Nephron progenitor cell (in vitro differentiated cells): ENCODE measurements at regions not wholly inside any gene's neighbourhood (a gene's known extent, or its start where the extent isn't known, plus 50 kb on each side); places are given as distances from the start of the nearest gene placed in this dataset.

Experiments
- DNase-seq: peaks from one replicate; pipeline ENCODE4 v3.0.0; 2021
- H3K27ac Mint-ChIP-seq: 2 replicates; pipeline ENCODE4 v1.8.0; 2021; ENCODE audit warnings: mild to moderate bottlenecking, moderate library complexity, mixed read lengths
- H3K27me3 Mint-ChIP-seq: 2 replicates; pipeline ENCODE4 v1.8.0; 2021; ENCODE audit warnings: mild to moderate bottlenecking, low read depth, mixed read lengths; ENCODE audit not compliant: poor library complexity
- H3K36me3 Mint-ChIP-seq: 2 replicates; pipeline ENCODE4 v1.8.0; 2021; ENCODE audit warnings: low read depth, mixed read lengths
- H3K4me1 Mint-ChIP-seq: 2 replicates; pipeline ENCODE4 v1.8.0; 2021; ENCODE audit warnings: mixed read lengths
- H3K4me3 Mint-ChIP-seq: 2 replicates; pipeline ENCODE4 v1.8.0; 2021; ENCODE audit warnings: mild to moderate bottlenecking, moderate library complexity, mixed read lengths
- H3K9me3 Mint-ChIP-seq: 2 replicates; pipeline ENCODE4 v1.8.0; 2021; ENCODE audit warnings: mild to moderate bottlenecking, moderate library complexity, mixed read lengths
- TF ChIP-seq, protein P1 (sequence below): fragments of 200-600 bp; sonication (generic); IDR thresholded peaks from 2 replicates; pipeline ENCODE4 v1.5.0; 2021; ENCODE audit warnings: antibody characterized with exemption

DNA sequence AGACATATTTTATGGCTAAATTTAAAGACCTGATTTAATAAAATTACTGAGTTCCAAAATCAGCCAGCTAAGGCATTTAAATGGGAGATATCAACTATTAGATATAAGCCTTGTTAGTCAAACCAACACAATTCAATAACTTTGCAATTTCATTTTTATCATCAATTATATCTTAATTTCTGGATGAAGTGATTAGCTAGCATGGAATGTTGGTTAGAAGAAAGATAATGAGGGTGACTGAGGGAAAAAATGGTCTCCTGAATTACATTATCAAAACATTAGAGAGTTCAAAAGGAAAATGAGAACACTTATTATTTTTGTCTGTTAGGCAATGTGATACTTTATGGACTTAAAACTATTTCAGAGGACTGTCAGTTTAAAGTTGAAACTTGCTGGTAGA is 525.7 kb downstream of the CDH11 start:
- peaks cover 4% of the 10 kb centered on the region for H3K27me3 Mint-ChIP-seq
- H3K4me3 Mint-ChIP-seq, result no peak overlapping the region
- no peaks in the 10 kb centered on the region for H3K36me3 Mint-ChIP-seq
- no peak overlapping the region for H3K27ac Mint-ChIP-seq
- no peaks in the 10 kb centered on the region for H3K9me3 Mint-ChIP-seq
- TF ChIP-seq, protein P1, sequence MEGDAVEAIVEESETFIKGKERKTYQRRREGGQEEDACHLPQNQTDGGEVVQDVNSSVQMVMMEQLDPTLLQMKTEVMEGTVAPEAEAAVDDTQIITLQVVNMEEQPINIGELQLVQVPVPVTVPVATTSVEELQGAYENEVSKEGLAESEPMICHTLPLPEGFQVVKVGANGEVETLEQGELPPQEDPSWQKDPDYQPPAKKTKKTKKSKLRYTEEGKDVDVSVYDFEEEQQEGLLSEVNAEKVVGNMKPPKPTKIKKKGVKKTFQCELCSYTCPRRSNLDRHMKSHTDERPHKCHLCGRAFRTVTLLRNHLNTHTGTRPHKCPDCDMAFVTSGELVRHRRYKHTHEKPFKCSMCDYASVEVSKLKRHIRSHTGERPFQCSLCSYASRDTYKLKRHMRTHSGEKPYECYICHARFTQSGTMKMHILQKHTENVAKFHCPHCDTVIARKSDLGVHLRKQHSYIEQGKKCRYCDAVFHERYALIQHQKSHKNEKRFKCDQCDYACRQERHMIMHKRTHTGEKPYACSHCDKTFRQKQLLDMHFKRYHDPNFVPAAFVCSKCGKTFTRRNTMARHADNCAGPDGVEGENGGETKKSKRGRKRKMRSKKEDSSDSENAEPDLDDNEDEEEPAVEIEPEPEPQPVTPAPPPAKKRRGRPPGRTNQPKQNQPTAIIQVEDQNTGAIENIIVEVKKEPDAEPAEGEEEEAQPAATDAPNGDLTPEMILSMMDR, result no peak
- DNase-seq, result no peak
- no peaks in the 10 kb centered on the region for H3K4me1 Mint-ChIP-seq

DNA sequence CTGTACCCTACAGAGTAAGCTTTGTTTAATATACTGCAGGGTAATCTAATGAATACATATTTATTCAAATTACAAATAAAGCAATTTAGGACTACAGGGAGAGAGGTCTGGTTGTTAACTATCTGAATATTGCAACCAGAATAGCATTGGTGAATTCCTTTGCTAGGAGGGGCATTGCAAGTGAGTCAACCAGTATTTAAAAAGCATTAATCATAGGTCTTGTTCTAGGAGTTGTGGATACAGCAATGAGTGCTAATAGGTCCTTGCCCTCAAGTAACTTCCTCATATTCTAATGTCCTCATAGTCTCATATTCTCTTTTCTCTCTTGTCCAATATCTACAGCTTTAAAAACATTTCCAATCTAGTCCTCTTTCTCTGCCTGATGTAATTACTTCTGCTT is 531.4 kb downstream of the CDH11 start:
- TF ChIP-seq, protein P1, result no peak
- no peak overlapping the region for H3K27ac Mint-ChIP-seq
- no peaks in the 10 kb centered on the region for H3K36me3 Mint-ChIP-seq
- H3K27me3 Mint-ChIP-seq, result peaks cover 3% of the 10 kb centered on the region
- DNase-seq, result no peak
- peaks cover 9% of the 10 kb centered on the region for H3K4me1 Mint-ChIP-seq
- H3K4me3 Mint-ChIP-seq, result no peak overlapping the region
- no peaks in the 10 kb centered on the region for H3K9me3 Mint-ChIP-seq

DNA sequence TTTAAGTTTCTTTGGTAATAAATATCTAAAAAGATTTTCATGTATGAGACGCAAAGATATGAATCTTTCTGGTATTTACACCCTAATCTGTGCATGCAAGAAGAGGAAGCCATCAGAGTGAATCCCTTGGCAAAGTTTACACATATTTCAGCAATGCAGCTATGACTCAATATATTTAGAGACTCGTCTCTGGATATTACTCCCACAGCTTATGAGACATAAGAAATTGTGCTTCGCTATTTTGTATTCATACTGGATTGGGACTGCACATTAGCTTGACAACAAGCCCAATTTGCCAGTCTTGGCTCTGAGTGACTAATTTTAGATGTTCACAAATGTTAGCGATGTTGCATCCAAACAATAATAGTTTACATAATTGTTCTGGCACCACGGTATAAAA is 532.0 kb downstream of the CDH11 start:
- Mint-ChIP-seq H3K27ac (no peak overlapping the region), H3K36me3 (no peaks in the 10 kb centered on the region), H3K4me3 (no peak overlapping the region), H3K27me3 (peaks cover 2% of the 10 kb centered on the region), H3K4me1 (peaks cover 9% of the 10 kb centered on the region), H3K9me3 (no peaks in the 10 kb centered on the region)
- DNase-seq, result no peak
- TF ChIP-seq, protein P1, result no peak

DNA sequence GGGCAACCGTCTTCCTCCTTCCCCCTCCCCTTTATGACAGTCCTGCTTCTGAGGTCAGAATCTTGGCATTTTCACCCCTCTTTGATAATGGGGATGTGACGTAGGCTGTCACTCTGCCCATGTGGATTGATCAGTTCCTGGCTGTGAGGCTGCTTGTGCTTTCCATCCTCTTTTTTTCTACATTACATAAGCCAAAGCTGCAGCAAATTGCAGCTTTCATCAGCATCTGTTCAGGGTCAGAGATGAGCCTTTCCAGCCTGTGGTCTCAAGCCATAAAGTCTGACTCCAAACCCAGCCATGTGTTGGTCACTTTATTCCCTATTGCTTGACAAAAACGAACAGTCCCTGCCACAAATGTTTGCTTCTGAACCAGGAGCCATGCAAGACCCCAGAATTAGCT is 535.1 kb downstream of the CDH11 start:
- H3K4me1 Mint-ChIP-seq, result peaks cover 9% of the 10 kb centered on the region
- H3K9me3 Mint-ChIP-seq, result no peaks in the 10 kb centered on the region
- H3K27ac Mint-ChIP-seq, result no peak overlapping the region
- TF ChIP-seq, protein P1, result no peak
- H3K36me3 Mint-ChIP-seq, result no peaks in the 10 kb centered on the region
- DNase-seq, result no peak
- H3K27me3 Mint-ChIP-seq, result peaks cover 2% of the 10 kb centered on the region
- no peak overlapping the region for H3K4me3 Mint-ChIP-seq

DNA sequence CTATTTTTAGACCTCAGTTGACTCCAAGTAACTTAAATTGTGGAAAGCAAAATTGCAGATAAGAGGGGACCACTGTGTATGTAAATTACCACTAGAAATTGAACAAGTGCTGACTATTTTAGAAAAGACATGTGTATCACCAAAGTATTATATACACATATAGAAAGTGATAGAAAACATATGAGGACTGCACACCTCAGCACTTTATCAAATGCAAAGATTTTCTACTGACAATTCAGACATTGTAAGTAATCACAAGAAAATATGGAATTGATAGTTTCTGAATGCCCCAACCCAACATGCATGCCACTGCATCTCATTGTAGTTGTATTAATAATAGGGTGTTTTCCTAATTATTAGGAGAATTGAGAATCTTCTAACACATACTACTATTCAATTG is 536.5 kb downstream of the CDH11 start:
- peaks cover 9% of the 10 kb centered on the region for H3K4me1 Mint-ChIP-seq
- TF ChIP-seq, protein P1, result no peak
- H3K36me3 Mint-ChIP-seq, result no peaks in the 10 kb centered on the region
- DNase-seq, result no peak
- H3K27me3 Mint-ChIP-seq, result peaks cover 2% of the 10 kb centered on the region
- H3K27ac Mint-ChIP-seq, result no peak overlapping the region
- no peak overlapping the region for H3K4me3 Mint-ChIP-seq
- H3K9me3 Mint-ChIP-seq, result no peaks in the 10 kb centered on the region

DNA sequence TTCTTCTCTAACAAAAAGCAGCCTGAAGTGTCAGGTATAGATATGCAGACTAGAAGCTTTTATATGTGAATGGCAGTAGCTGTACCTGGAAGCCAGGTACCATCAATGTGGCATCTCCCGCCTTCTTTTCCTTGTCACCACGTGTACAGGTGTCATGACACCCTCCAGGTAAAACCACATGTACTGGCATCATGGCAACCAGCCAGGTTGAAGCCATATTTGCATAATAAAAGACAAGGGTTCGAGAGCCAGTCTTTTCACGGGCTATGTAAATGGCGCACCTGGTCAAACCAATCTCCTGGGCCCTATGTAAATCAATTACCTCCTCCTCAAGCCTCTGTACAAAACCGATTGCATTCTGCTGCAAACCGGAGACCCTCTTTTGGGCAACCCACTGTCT is 541.3 kb downstream of the CDH11 start:
- no peak overlapping the region for H3K27ac Mint-ChIP-seq
- H3K36me3 Mint-ChIP-seq, result no peaks in the 10 kb centered on the region
- DNase-seq, result no peak
- H3K4me1 Mint-ChIP-seq, result peaks cover 13% of the 10 kb centered on the region
- H3K4me3 Mint-ChIP-seq, result no peak overlapping the region
- no peaks in the 10 kb centered on the region for H3K9me3 Mint-ChIP-seq
- TF ChIP-seq, protein P1, result no peak
- H3K27me3 Mint-ChIP-seq, result no peaks in the 10 kb centered on the region
